Stimulated activated CD8-positive, alpha-beta memory T cell treated with anti-CD3 and anti-CD28 coated beads, Interleukin-7, amount 100 ng/mL, for 48 hours (primary cell): ENCODE measurements at regions not wholly inside any gene's neighbourhood (a gene's known extent, or its start where the extent isn't known, plus 50 kb on each side); places are given as distances from the start of the nearest gene placed in this dataset.
"Not testable (repeated sequence)": the region's sequence is repeated elsewhere in the genome, so short reads cannot be mapped to it uniquely, and the experiment has no call there.

Experiments used
- DNase-seq, 2 donors: peaks; one replicate each; pipeline ENCODE4 v3.0.0-alpha.2; 2020; ENCODE audit warnings: low read depth in 1 of 2; ENCODE audit errors: extremely low read depth in 1 of 2

GRCh38 chr12:127760996-127761395 is 506.0 kb upstream of the TMEM132C start:
- DNase-seq = no peak

- DNase-seq = no peak
These were observed 505.1 kb upstream of the TMEM132C start for GRCh38 chr12:127761880-127762279.

GRCh38 chr12:127767656-127768055 is 499.3 kb upstream of the TMEM132C start:
- no peak for DNase-seq

DNA sequence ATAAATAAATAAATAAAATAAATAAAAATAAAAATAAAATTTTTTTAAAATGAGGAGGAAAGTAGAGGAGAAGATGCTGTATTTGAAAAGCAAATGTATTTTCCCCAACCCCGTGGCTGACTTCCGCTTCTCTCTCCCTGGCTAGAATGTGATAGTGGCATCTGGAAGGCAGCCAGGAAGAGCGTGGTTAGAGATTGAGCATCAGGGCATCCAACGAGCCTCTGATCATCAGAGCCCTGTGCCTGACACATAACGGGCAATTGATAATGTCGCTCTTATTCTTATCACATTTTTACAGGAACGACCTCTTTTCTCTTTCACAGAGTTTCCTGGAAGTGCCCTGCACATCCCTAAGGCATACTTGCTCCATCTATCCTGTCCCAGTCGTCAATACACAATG is 496.9 kb upstream of the TMEM132C start:
- DNase-seq = no peak

DNA sequence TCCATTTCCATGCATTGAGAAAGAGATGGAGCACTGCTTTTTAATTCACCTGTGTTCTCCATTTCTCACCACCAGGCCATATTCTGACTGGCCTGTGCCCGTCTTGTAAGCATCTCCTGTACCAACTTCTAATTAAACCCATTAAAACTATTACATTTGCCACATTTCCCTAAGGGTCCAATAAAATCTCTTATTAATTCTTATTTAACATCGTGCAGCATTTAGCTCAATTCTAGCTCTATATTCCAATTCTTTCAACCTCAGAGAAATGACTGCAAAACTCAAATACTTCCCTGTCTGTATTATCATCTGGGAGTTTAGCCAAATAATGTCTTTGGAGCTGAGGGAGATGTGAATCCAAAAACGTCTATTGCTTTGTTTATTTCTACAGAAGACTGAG is 495.4 kb upstream of the TMEM132C start:
- no peak for DNase-seq

DNA sequence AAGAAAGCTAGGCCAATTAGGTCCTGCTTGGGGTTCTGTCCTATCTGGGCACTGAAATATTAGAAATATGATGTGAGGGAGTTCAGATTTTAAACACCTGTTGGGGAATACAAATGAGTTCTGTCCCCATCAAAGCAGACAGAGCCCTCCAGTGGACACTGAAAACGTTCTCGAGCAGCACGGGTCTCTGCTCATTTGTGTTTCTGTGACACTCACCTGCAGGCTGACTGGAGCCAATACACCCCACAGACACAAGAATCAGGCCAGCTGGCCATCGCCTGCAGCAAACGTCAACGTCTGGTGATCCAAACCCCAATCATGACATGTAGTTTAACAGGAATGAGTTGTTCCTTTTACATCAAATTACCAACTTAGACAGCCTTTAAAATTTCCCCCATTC is 493.4 kb upstream of the TMEM132C start:
- DNase-seq = no peak

DNA sequence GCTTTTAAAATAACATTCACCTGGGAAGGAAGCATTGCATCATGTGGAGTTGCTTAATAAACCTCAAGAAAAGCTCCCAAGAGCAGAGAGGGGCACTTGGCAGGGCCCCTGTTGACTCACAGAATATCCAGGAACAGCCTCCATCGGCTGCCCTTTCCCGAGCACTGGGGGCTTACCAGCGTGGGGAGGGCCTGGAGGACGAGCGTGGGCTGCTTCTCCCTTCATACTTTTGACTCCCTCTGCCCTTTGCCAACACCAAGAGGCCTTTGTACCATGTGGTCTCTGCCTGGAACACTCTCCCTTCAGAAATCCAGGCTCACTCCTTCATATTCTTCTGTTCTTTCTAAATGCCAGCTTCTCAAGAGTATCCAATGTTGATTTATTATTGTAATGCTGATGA is 492.1 kb upstream of the TMEM132C start:
- no peak for DNase-seq

DNA sequence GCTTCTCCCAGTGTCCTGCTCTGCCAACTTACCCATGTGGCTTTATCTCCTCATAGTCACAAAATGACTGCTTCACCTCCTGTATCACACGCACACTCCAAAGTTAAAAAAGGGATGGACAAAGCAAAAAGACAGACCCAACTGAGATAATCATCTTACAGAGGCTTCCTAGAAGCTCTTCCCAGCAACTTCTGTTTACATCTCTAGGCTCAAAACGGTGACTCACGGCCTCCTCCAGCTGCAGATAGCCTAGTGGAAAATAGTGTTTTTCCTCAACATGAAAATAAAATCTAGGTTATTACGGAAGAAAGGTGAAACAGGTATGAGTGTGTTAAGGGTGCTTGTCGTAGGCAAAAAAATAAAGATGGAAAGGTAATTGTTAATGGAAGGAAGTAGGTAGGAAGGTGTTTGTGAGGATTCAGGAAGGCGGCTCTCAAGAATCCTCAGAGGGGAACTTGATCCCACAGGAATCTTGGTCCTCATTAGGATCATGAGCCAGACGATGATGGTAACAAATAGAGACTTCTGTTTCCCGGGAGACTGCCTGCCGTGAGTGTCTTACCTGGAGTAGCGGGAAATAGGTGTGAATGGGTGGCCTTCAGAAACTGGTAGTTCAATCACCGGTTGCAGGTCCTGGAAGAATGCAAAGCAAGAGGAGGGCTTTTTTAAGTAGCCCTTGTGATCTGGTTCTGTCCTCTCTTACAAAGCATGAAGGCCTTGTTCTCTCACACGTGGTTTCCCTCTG is 487.5 kb upstream of the TMEM132C start:
- DNase-seq = no peak

DNA sequence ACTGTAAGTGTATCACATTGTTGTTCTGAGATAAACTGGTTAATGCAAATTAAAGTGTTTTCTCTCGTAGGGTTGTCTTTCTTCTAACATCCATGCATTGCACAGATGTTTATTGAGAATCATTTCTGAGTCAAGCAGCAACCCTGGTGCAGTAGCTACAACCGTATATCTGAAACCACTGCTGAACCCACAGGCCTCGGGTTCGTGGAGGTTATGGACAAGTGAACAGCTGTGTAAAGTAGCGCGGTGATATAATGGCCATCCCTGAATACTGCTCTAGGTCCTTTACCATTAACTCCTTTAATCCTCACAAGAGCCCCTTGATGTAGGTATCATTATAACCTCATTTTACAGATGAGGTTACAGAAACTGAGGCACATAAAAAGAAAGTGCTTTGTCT is 486.1 kb upstream of the TMEM132C start:
- no peak for DNase-seq

- no peak for DNase-seq
These were observed 485.6 kb upstream of the TMEM132C start for GRCh38 chr12:127781336-127781735.

GRCh38 chr12:127785540-127785939 is 481.4 kb upstream of the TMEM132C start:
- DNase-seq = no peak

DNA sequence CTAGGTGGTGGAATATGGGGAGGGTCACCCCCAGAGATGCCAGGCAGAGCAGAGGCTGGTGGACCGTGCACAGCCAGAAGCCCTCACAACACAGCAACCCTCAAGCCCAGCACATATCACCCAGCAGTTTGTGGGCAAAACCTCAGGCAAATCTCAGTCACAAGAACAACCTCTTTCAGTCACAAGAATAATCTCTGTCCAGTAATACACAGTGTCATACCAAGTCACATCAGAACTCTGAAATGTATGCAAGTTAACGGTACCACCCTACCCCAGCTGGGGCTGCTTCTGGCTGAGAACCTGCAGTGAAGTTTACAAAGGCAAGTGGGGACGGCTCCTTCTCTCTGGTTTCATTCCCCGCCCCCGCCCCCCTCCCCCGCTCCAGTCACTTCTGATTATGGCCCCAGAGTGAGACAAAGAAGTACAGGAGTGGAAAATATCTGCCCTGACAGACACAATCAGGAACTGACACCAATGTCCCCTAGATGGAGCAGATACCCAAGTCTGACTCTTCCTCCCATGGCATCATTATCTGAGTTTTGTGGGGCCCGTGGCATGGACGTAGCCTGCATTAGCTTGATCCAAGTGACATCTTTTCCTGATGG is 480.9 kb upstream of the TMEM132C start:
- no peak for DNase-seq

- no peak for DNase-seq
These were observed 479.4 kb upstream of the TMEM132C start for GRCh38 chr12:127787544-127787943.

GRCh38 chr12:127790376-127790775 is 476.6 kb upstream of the TMEM132C start:
- DNase-seq = no peak

DNA sequence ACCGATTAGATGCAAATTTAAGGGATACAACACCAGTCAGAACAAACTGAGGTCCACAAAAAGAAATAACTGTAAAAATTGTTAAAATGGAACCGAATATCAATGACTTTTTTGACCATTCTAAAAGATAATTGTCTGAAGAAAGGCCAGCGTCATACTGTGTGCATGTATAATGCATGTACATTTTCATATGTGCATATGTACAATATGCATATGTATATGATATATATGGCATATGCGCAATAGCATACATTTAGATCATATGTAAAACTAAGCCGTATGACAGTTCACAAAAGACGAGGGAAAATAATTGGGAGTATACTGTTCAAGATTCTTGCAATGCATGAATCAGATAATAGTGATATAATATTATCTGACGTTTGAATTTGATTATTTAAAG is 475.8 kb upstream of the TMEM132C start:
- DNase-seq = no peak

DNA sequence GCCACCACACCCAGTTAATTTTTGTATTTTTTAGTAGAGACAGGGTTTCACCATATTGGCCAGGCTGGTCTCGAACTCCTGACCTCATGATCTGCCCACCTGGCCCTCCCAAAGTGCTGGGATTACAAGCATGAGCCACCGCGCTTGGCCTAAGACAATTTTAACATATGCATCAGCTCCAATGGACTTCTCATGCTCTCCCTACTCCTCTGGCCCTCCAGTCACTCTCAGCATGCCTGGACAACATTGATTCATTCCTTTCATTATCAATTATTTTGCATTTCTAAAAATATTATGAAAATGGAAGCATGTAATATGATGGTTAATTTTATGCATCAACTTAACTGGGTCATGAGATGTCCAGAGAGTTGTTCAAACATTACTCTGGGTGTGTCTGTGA is 469.1 kb upstream of the TMEM132C start:
- no peak for DNase-seq

- DNase-seq = no peak
These were observed 464.7 kb upstream of the TMEM132C start for GRCh38 chr12:127802271-127802670.

GRCh38 chr12:127803545-127803944 is 463.4 kb upstream of the TMEM132C start:
- DNase-seq = no peak

DNA sequence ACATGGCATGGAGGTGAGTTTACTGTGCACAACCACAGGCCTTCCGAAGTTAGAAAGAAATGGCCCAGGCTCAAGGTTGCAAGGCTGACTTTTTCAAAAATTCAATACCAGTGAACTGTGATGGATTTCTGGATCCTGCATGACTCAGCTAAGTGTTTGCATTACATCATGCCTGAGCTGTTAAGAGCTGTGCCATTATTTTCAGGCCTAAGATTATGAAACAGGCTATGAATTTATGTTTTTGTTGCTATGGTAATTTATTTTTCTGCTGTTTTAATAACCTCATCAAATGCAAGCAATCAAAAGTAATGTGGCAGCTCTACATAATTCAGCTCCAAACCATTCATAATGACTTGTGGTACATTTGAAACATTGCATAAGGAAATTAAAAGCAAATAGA is 457.7 kb upstream of the TMEM132C start:
- no peak for DNase-seq

GRCh38 chr12:127810041-127810440 is 456.9 kb upstream of the TMEM132C start:
- no peak for DNase-seq

DNA sequence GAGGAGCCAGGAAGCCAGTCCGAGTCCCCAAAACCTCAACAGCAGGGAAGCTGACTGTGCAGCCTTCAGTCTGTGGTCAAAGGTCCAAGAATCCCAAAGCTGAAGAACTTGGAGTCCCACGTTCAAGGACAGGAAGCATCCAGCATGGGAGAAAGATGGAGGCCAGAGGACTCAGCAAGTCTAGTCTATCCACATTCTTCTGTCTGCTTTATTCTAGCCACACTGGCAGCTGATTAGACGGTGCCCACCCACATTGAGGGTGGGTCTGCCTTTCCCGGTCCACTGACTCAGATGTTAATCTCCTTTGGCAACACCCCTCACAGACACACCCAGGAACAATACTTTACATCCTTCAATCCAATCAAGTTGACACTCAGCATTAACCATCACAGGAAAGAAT is 456.5 kb upstream of the TMEM132C start:
- DNase-seq = not testable (repeated sequence)

DNA sequence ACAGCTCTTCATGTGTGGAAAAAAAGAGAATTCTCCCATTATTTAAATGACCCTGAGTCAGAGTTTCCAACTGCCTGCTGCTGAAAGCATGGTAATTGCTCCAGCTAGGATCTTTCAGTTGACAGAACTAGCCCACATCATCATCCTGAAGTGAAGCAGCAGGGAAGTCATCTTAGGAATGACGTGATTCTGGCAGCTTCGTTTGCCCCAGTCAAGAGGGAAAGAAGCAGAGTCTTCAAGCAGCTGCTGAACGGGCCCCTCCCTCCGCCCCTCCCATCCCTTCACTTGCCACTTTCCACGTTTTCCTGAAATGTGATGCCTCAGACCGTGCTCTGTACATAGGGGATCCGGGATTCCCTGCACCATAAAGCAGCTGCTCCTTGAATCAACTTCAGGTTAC is 455.0 kb upstream of the TMEM132C start:
- no peak for DNase-seq

DNA sequence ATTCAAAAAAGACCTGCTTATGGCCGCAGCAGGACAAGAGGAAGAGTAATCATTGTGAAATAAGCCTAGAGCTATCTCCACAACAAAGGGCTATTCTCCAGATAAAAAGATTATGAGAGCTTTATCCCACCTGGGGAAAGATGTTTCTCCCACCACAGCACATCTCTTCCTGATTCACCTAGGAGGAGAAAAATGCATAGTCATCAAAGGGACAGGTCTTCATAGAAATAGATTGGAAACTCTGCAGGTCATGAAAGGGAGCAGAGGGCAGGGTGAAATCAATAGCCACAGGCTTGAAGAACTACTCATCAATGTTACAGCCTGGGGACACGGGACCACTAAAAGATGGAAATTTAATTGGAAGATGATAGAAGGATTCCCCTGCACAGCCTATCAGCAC is 453.8 kb upstream of the TMEM132C start:
- DNase-seq = no peak
